ENCODE measurements at regions not wholly inside any gene's neighbourhood (a gene's known extent, or its start where the extent isn't known, plus 50 kb on each side); places are given as distances from the start of the nearest gene placed in this dataset.
"Not testable (repeated sequence)": the region's sequence is repeated elsewhere in the genome, so short reads cannot be mapped to it uniquely, and the experiment has no call there.

DNA sequence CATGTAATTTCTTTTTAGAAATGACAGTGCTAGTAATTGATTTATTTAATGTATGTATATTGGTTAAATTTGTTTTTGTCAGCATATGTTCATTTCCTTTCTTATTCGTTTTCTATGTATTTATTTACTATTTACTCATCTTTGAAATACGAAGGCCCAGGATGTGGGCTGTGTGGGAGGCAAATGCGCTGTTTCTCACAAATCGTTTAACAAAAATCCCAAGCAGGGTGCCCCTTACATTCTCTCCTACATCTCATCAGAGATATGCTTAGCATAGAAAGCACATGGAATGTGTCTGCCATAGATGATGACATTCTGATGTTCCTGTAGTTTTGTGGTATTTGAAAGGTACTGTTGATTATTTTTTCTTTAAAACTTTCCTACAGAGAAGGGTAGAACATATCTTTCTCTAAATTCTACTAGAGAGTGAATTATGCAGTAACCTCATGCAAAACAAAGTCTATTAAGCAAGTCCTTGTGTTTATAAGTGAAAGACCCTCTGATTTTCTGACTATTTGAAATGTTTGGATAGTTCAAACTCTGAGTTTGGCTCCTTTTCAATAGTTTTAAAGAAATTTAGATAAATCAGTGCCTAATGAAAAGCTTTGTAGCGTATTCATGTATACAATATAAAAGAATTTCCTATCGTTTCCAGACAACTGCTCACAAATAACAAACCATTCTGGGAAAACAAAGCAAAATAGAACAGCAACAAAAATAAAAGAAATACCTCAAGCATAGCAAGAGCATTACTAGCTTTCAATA, 111.1 kb upstream of the VGLL3 start:
- Histone ChIP-seq H3K9me3 (ENCODE audit: control extremely low read depth in 1 of 3, control insufficient read depth in 2 of 3, insufficient read depth in 1 of 3, low read length in 2 of 3) (peaks cover 0 to 9% (median 0%) of the 10 kb centered on the region in 3 donors), H3K4me2 (replicated peaks; ENCODE audit: low read depth, low read length, poor library complexity, severe bottlenecking) (no peak overlapping the region), H3K36me3 (replicated peaks in 1 of 2; ENCODE audit: control extremely low read depth in 1 of 2, control insufficient read depth in 1 of 2, extremely low read depth in 1 of 2, insufficient read depth in 2 of 2, low read length in 1 of 2) (no peaks in the 10 kb centered on the region), H3K27me3 (replicated peaks in 1 of 4; ENCODE audit: control extremely low read depth in 1 of 4, control insufficient read depth in 3 of 4, insufficient read depth in 4 of 4, low read length in 3 of 4) (no peaks in the 10 kb centered on the region), H3K79me2 (ENCODE audit: control insufficient read depth, insufficient read depth, low read length) (no peaks in the 10 kb centered on the region), H3K4me3 (ENCODE audit: control extremely low read depth in 1 of 5, extremely low read depth in 1 of 5, insufficient read depth in 1 of 5, low read depth in 2 of 5, low read length in 4 of 5) (no peak overlapping the region), H3K4me1 (ENCODE audit: control insufficient read depth in 2 of 2, insufficient read depth in 2 of 2, low read length in 2 of 2) (no peaks in the 10 kb centered on the region), H3K27ac (ENCODE audit: low read length in 2 of 2) (no peak overlapping the region), H4K20me1 (ENCODE audit: control insufficient read depth, insufficient read depth, low read length, poor library complexity, severe bottlenecking) (no peaks in the 10 kb centered on the region), H2AFZ (ENCODE audit: insufficient read depth, low read depth, low read length, poor library complexity, severe bottlenecking) (no peak overlapping the region), H3K9ac (ENCODE audit: low read length) (no peak overlapping the region)
- no peaks in the 10 kb centered on the region for H3K27me3 Mint-ChIP-seq
- WGBS (ENCODE audit: insufficient coverage) = 100% methylated on average over 1 of the region's 6 CpGs
- no peak for DNase-seq
- no peaks in the 10 kb centered on the region for H3K4me1 Mint-ChIP-seq
- intact Hi-C loops (cut with micrococcal nuclease) = no loop called here
- no peak overlapping the region for H3K27ac Mint-ChIP-seq
- no peak overlapping the region for H3K4me3 Mint-ChIP-seq
- no peak for ATAC-seq (ENCODE audit: low read depth)
- TF ChIP-seq, protein P1, sequence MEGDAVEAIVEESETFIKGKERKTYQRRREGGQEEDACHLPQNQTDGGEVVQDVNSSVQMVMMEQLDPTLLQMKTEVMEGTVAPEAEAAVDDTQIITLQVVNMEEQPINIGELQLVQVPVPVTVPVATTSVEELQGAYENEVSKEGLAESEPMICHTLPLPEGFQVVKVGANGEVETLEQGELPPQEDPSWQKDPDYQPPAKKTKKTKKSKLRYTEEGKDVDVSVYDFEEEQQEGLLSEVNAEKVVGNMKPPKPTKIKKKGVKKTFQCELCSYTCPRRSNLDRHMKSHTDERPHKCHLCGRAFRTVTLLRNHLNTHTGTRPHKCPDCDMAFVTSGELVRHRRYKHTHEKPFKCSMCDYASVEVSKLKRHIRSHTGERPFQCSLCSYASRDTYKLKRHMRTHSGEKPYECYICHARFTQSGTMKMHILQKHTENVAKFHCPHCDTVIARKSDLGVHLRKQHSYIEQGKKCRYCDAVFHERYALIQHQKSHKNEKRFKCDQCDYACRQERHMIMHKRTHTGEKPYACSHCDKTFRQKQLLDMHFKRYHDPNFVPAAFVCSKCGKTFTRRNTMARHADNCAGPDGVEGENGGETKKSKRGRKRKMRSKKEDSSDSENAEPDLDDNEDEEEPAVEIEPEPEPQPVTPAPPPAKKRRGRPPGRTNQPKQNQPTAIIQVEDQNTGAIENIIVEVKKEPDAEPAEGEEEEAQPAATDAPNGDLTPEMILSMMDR (IDR thresholded peaks at IDR 0.05) = no peak
- ChIA-PET CTCF (no interaction called here), POLR2A (no interaction called here)
- H3K9me3 Mint-ChIP-seq (ENCODE audit: insufficient read depth) = no peaks in the 10 kb centered on the region

DNA sequence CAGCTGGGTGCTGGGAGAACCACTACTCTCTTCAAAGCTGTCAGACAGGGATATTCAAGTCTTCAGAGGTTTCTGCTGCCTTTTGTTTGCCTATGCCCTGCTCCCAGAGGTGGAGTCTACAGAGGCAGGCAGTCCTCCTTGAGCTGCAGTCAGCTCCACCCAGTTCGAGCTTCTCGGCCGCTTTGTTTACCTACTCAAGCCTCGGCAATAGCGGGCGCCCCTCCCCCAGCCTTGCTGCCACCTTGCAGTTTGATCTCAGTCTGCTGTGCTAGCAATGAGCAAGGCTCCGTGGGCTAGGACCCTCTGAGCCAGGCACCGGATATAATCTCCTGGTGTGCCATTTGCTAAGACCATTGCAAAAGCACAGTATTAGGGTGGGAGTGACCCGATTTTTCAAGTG, 106.8 kb upstream of the VGLL3 start:
- DNase-seq; H3K36me3 ChIP-seq (replicated peaks in 1 of 2; ENCODE audit: control extremely low read depth in 1 of 2, control insufficient read depth in 1 of 2, extremely low read depth in 1 of 2, insufficient read depth in 2 of 2, low read length in 1 of 2); H3K4me1 ChIP-seq (ENCODE audit: control insufficient read depth in 2 of 2, insufficient read depth in 2 of 2, low read length in 2 of 2); H3K27ac Mint-ChIP-seq; H3K27me3 Mint-ChIP-seq; CTCF ChIA-PET; H4K20me1 ChIP-seq (ENCODE audit: control insufficient read depth, insufficient read depth, low read length, poor library complexity, severe bottlenecking); H3K9ac ChIP-seq (ENCODE audit: low read length); H3K79me2 ChIP-seq (ENCODE audit: control insufficient read depth, insufficient read depth, low read length); H3K4me3 Mint-ChIP-seq; H3K9me3 ChIP-seq (ENCODE audit: control extremely low read depth in 1 of 3, control insufficient read depth in 2 of 3, insufficient read depth in 1 of 3, low read length in 2 of 3); ATAC-seq (ENCODE audit: low read depth); POLR2A ChIA-PET; H3K9me3 Mint-ChIP-seq (ENCODE audit: insufficient read depth); H2AFZ ChIP-seq (ENCODE audit: insufficient read depth, low read depth, low read length, poor library complexity, severe bottlenecking); H3K27ac ChIP-seq (ENCODE audit: low read length in 2 of 2); H3K4me2 ChIP-seq (replicated peaks; ENCODE audit: low read depth, low read length, poor library complexity, severe bottlenecking); H3K27me3 ChIP-seq (replicated peaks in 1 of 4; ENCODE audit: control extremely low read depth in 1 of 4, control insufficient read depth in 3 of 4, insufficient read depth in 4 of 4, low read length in 3 of 4); H3K4me3 ChIP-seq (ENCODE audit: control extremely low read depth in 1 of 5, extremely low read depth in 1 of 5, insufficient read depth in 1 of 5, low read depth in 2 of 5, low read length in 4 of 5); intact Hi-C loops (cut with micrococcal nuclease); H3K4me1 Mint-ChIP-seq: not testable (repeated sequence)
- WGBS (ENCODE audit: insufficient coverage) = 96% methylated on average over 9 of the region's 9 CpGs
